ENCODE measurements at regions not wholly inside any gene's neighbourhood (a gene's known extent, or its start where the extent isn't known, plus 50 kb on each side); places are given as distances from the start of the nearest gene placed in this dataset.
"Not testable (repeated sequence)": the region's sequence is repeated elsewhere in the genome, so short reads cannot be mapped to it uniquely, and the experiment has no call there.

GRCh38 chr7:54949514-54949913 is 69.3 kb upstream of the EGFR start:
- TF ChIP-seq CTCF, POLR2A (IDR thresholded peaks at IDR 0.05): not testable (repeated sequence)
